HCT116 (cell line): ENCODE measurements at regions not wholly inside any gene's neighbourhood (a gene's known extent, or its start where the extent isn't known, plus 50 kb on each side); places are given as distances from the start of the nearest gene placed in this dataset.

ENCODE experiments used
- ATAC-seq: fragments of 200-7000 bp; cut with Tn5 transposase; 2 replicates; pipeline ENCODE4 v1.9.1; 2020; ENCODE audit warnings: mild to moderate bottlenecking, moderate library complexity
- BruUV-seq: library from RNA; stranded (reverse); fragments of 400-500 nt; replicated peaks from 2 replicates; lab custom pipeline; 2021; lab: Mats Ljungman, UMichigan
- CTCF ChIA-PET: fragments of 300-600 bp; sonication (Branson Sonifier 250); formaldehyde crosslinking; loops from one replicate; lab custom pipeline; 2021; ENCODE audit warnings: antibody characterized with exemption; lab: Charles Lee
- POLR2A ChIA-PET: fragments of 300-600, 350-600 bp; sonication (Branson Sonifier 250); formaldehyde crosslinking; loops from one replicate; lab custom pipeline; 2021; ENCODE audit warnings: antibody characterized with exemption; lab: Charles Lee
- RAD21 ChIA-PET, 2 experiments: fragments of 300-600 bp; sonication (Branson Sonifier 250); formaldehyde crosslinking; loops; one replicate each; lab custom pipeline; 2023; ENCODE audit warnings: low total read pairs in 2 of 2; ENCODE audit not compliant: uncharacterized antibody in 2 of 2, unreplicated experiment in 2 of 2, low non-redundant PET in 1 of 2; lab: Charles Lee
- DNase-seq: peaks from one replicate; pipeline ENCODE4 v3.0.0-alpha.2; 2010; ENCODE audit warnings: low read depth, low spot score
- H2AFZ ChIP-seq: fragments of 200-600 bp; shearing (Covaris generic), sonication (generic); 2 replicates; pipeline ENCODE4 v1.6.1; 2017; ENCODE audit warnings: low read depth, mixed run types, mixed read lengths, antibody characterized with exemption, low read length; ENCODE audit not compliant: poor library complexity, severe bottlenecking
- H3K27ac ChIP-seq: 2 replicates; pipeline ENCODE4 v1.5.1; 2012; ENCODE audit warnings: low read depth, low read length
- H3K27me3 ChIP-seq: fragments of 200-600 bp; sonication (generic); 2 replicates; pipeline ENCODE4 v1.6.1; 2016; ENCODE audit warnings: mixed run types, low read length, mixed read lengths; ENCODE audit not compliant: insufficient read depth
- H3K36me3 ChIP-seq, 2 experiments: fragments of 200-500 bp in 1 of 2; fragments of 200-600 bp in 1 of 2; sonication (Bioruptor generic) in 1 of 2; sonication (generic) in 1 of 2; 2 replicates each; pipeline versions ENCODE4 v1.5.1 to v1.6.1; 2014 to 2016; ENCODE audit warnings: low read length in 2 of 2, inconsistent platforms in 1 of 2, mixed read lengths in 1 of 2, mixed run types in 1 of 2; ENCODE audit not compliant: insufficient read depth in 2 of 2, control insufficient read depth in 1 of 2
- H3K4me1 ChIP-seq, 2 experiments: fragments of 200-600 bp in 1 of 2; sonication (generic) in 1 of 2; 2 replicates each; pipeline versions ENCODE4 v1.5.1 to v1.6.1; 2012 to 2017; ENCODE audit warnings: low read length in 2 of 2, inconsistent platforms in 1 of 2, mild to moderate bottlenecking in 1 of 2, mixed read lengths in 1 of 2, mixed run types in 1 of 2, moderate library complexity in 1 of 2; ENCODE audit not compliant: insufficient read depth in 2 of 2, control insufficient read depth in 1 of 2
- H3K4me2 ChIP-seq: fragments of 200-600 bp; sonication (generic); 2 replicates; pipeline ENCODE4 v1.6.1; 2017; ENCODE audit warnings: mixed run types, low read length, mixed read lengths
- H3K4me3 ChIP-seq, 2 experiments: fragments of 200-600 bp in 1 of 2; sonication (generic) in 1 of 2; replicated peaks in 1 of 2; 2 replicates each; pipeline ENCODE4 v1.5.1; 2011 to 2016; ENCODE audit warnings: low read length in 2 of 2, control low read depth in 1 of 2, low read depth in 1 of 2, mild to moderate bottlenecking in 1 of 2, mixed read lengths in 1 of 2, mixed run types in 1 of 2
- H3K79me2 ChIP-seq: fragments of 200-600 bp; sonication (generic); 2 replicates; pipeline ENCODE4 v1.6.1; 2017; ENCODE audit warnings: mild to moderate bottlenecking, mixed run types, low read length, moderate library complexity, mixed read lengths; ENCODE audit not compliant: insufficient read depth
- H3K9ac ChIP-seq: fragments of 200-600 bp; sonication (generic); 2 replicates; pipeline ENCODE4 v1.6.1; 2016; ENCODE audit warnings: low read length, mixed read lengths
- H3K9me2 ChIP-seq: fragments of 200-600 bp; sonication (generic), shearing (Covaris generic); 2 replicates; pipeline ENCODE4 v1.6.1; 2017; ENCODE audit warnings: mixed run types, mild to moderate bottlenecking, moderate library complexity; ENCODE audit not compliant: insufficient read depth
- H3K9me3 ChIP-seq, 2 experiments: fragments of 200-500 bp in 1 of 2; fragments of 200-600 bp in 1 of 2; sonication (Bioruptor generic) in 1 of 2; sonication (generic) in 1 of 2; 2 replicates each; pipeline ENCODE4 v1.6.1; 2014 to 2017; ENCODE audit warnings: low read length in 2 of 2, mixed read lengths in 2 of 2, inconsistent platforms in 1 of 2, low read depth in 1 of 2, mild to moderate bottlenecking in 1 of 2, mixed run types in 1 of 2, moderate library complexity in 1 of 2; ENCODE audit not compliant: control insufficient read depth in 1 of 2, insufficient read depth in 1 of 2
- H4K20me1 ChIP-seq: fragments of 200-600 bp; sonication (generic), shearing (Covaris generic); 2 replicates; pipeline ENCODE4 v1.6.1; 2017; ENCODE audit warnings: mixed run types, mild to moderate bottlenecking, moderate library complexity; ENCODE audit not compliant: insufficient read depth
- CEBPB ChIP-seq: IDR thresholded peaks from 2 replicates; pipeline ENCODE4 v1.6.1; 2012; ENCODE audit warnings: low read depth
- EGR1 ChIP-seq: IDR thresholded peaks from 2 replicates; pipeline ENCODE4 v1.6.1; 2012; ENCODE audit warnings: low read depth
- FOSL1 ChIP-seq: IDR thresholded peaks from 2 replicates; pipeline ENCODE4 v1.6.1; 2012; ENCODE audit warnings: low read depth
- JUND ChIP-seq: IDR thresholded peaks from 2 replicates; pipeline ENCODE4 v1.6.1; 2012
- MAX ChIP-seq: IDR thresholded peaks from 2 replicates; pipeline ENCODE4 v1.6.1; 2012
- REST ChIP-seq: IDR thresholded peaks from 2 replicates; pipeline ENCODE4 v1.6.1; 2012; ENCODE audit warnings: low read depth
- SP1 ChIP-seq: IDR thresholded peaks from 2 replicates; pipeline ENCODE4 v1.6.1; 2012; ENCODE audit warnings: low read depth
- intact Hi-C: fragments of 100-400 bp; cut with micrococcal nuclease; formaldehyde crosslinking; loops from 2 replicates; pipeline ENCODE4 v1.10.0; 2022
- TF ChIP-seq, protein P1 (sequence below): IDR thresholded peaks from 2 replicates; pipeline ENCODE4 v1.6.1; 2011; ENCODE audit warnings: mild to moderate bottlenecking, low read length, moderate library complexity; ENCODE audit not compliant: insufficient replicate concordance; ENCODE audit errors: extremely low read depth
- TF ChIP-seq, protein P2 (sequence below), 3 experiments: fragments of 200-600 bp in 1 of 3; sonication (generic) in 1 of 3; IDR thresholded peaks in 2 of 3; conservative IDR thresholded peaks in 1 of 3; 2 replicates each; pipeline ENCODE4 v1.5.1; 2012 to 2017; ENCODE audit warnings: low read depth in 2 of 3, low read length in 2 of 3, antibody characterized with exemption in 1 of 3, borderline replicate concordance in 1 of 3, control low read depth in 1 of 3, mild to moderate bottlenecking in 1 of 3, mixed read lengths in 1 of 3, mixed run types in 1 of 3, moderate library complexity in 1 of 3; ENCODE audit not compliant: insufficient read depth in 1 of 3

- ChIA-PET RAD21 (no interaction called here), CTCF (no interaction called here), POLR2A (no interaction called here)
- Histone ChIP-seq H4K20me1 (no peaks in the 10 kb centered on the region), H3K79me2 (no peaks in the 10 kb centered on the region), H3K4me2 (no peak overlapping the region), H3K9me2 (no peaks in the 10 kb centered on the region), H3K27me3 (no peaks in the 10 kb centered on the region), H3K36me3 (no peaks in the 10 kb centered on the region), H3K4me3 (no peak overlapping the region), H3K9me3 (no peaks in the 10 kb centered on the region), H3K4me1 (no peaks in the 10 kb centered on the region), H3K27ac (no peak overlapping the region), H2AFZ (no peak overlapping the region), H3K9ac (no peak overlapping the region)
- ATAC-seq = no peak
- DNase-seq = no peak
- TF ChIP-seq, protein P1, sequence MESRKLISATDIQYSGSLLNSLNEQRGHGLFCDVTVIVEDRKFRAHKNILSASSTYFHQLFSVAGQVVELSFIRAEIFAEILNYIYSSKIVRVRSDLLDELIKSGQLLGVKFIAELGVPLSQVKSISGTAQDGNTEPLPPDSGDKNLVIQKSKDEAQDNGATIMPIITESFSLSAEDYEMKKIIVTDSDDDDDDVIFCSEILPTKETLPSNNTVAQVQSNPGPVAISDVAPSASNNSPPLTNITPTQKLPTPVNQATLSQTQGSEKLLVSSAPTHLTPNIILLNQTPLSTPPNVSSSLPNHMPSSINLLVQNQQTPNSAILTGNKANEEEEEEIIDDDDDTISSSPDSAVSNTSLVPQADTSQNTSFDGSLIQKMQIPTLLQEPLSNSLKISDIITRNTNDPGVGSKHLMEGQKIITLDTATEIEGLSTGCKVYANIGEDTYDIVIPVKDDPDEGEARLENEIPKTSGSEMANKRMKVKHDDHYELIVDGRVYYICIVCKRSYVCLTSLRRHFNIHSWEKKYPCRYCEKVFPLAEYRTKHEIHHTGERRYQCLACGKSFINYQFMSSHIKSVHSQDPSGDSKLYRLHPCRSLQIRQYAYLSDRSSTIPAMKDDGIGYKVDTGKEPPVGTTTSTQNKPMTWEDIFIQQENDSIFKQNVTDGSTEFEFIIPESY = no peak
- TF ChIP-seq REST (no peak), MAX (no peak), SP1 (no peak), FOSL1 (no peak), JUND (no peak), EGR1 (no peak), CEBPB (no peak)
- TF ChIP-seq, protein P2, sequence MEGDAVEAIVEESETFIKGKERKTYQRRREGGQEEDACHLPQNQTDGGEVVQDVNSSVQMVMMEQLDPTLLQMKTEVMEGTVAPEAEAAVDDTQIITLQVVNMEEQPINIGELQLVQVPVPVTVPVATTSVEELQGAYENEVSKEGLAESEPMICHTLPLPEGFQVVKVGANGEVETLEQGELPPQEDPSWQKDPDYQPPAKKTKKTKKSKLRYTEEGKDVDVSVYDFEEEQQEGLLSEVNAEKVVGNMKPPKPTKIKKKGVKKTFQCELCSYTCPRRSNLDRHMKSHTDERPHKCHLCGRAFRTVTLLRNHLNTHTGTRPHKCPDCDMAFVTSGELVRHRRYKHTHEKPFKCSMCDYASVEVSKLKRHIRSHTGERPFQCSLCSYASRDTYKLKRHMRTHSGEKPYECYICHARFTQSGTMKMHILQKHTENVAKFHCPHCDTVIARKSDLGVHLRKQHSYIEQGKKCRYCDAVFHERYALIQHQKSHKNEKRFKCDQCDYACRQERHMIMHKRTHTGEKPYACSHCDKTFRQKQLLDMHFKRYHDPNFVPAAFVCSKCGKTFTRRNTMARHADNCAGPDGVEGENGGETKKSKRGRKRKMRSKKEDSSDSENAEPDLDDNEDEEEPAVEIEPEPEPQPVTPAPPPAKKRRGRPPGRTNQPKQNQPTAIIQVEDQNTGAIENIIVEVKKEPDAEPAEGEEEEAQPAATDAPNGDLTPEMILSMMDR (IDR thresholded peaks at IDR 0.05 in 2 of 3, conservative IDR thresholded peaks at IDR 0.05 in 1 of 3; ENCODE audit: borderline replicate concordance in 1 of 3, insufficient read depth in 1 of 3, low read depth in 2 of 3, low read length in 2 of 3) = no peak
- intact Hi-C loops = no loop called here
- BruUV-seq = no TSS peak
These were observed 129.1 kb upstream of the OLIG3 start for GRCh38 chr6:137623293-137623692.
